Omental fat pad (tissue), 3 donors: ENCODE measurements at regions not wholly inside any gene's neighbourhood (a gene's known extent, or its start where the extent isn't known, plus 50 kb on each side); places are given as distances from the start of the nearest gene placed in this dataset.

ENCODE experiments used
- ATAC-seq: fragments of 150-250 bp; one replicate; pipeline ENCODE4 v1.9.1; 2016; ENCODE audit warnings: mild to moderate bottlenecking, moderate library complexity; ENCODE audit not compliant: low FRiP score
- DNase-seq: peaks from one replicate; pipeline ENCODE4 v3.0.0-alpha.2; 2019; ENCODE audit warnings: low spot score
- TF ChIP-seq, protein P1 (sequence below), 3 donors: fragments of 450-650 bp; IDR thresholded peaks; one replicate each; pipeline ENCODE4 v1.5.1; 2016 to 2017; ENCODE audit warnings: antibody characterized with exemption in 3 of 3, mild to moderate bottlenecking in 3 of 3, moderate library complexity in 2 of 3

DNA sequence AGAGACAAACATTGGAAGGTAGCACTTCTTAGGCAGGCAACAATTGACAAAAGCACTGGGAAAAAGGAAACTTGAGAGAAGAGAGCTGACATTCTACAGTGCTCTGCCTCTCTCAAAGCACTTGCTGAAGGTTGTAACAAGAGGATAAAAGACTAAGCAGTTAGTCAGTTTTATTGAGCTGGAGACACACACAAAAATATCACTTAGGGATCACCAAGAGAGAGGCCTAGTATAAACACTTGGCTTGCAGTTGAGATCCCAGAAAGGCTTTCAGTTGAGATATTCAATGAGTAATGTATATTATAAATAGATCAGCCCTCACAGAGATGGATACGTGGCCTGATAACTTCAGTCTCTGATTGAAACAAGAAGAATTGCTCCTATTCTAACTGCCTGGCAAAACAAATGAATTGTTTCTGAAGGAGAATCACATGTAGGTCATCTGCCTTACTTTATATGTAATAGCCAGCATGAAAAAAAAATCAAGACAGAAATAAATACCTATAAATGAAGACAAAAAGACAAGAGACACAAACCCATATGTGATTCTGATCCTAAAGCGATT lies 747.2 kb upstream of the MAN1A1 start:
- no peak for ATAC-seq
- TF ChIP-seq, protein P1, sequence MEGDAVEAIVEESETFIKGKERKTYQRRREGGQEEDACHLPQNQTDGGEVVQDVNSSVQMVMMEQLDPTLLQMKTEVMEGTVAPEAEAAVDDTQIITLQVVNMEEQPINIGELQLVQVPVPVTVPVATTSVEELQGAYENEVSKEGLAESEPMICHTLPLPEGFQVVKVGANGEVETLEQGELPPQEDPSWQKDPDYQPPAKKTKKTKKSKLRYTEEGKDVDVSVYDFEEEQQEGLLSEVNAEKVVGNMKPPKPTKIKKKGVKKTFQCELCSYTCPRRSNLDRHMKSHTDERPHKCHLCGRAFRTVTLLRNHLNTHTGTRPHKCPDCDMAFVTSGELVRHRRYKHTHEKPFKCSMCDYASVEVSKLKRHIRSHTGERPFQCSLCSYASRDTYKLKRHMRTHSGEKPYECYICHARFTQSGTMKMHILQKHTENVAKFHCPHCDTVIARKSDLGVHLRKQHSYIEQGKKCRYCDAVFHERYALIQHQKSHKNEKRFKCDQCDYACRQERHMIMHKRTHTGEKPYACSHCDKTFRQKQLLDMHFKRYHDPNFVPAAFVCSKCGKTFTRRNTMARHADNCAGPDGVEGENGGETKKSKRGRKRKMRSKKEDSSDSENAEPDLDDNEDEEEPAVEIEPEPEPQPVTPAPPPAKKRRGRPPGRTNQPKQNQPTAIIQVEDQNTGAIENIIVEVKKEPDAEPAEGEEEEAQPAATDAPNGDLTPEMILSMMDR (IDR thresholded peaks at IDR 0.05), result no peak
- DNase-seq, result no peak

GRCh38 chr6:120083186-120083585 lies 733.6 kb upstream of the MAN1A1 start:
- ATAC-seq (no peak), DNase-seq (no peak)
- TF ChIP-seq, protein P1 (IDR thresholded peaks at IDR 0.05), result no peak

- ATAC-seq (no peak), DNase-seq (no peak)
Measured at GRCh38 chr6:120077489-120077888, 727.9 kb upstream of the MAN1A1 start.

GRCh38 chr6:120058410-120058809 lies 708.8 kb upstream of the MAN1A1 start:
- DNase-seq (no peak), ATAC-seq (no peak)
- TF ChIP-seq, protein P1 (IDR thresholded peaks at IDR 0.05), result no peak

More at GRCh38 chr6:120077489-120077888, 727.9 kb upstream of the MAN1A1 start:
- TF ChIP-seq, protein P1 (IDR thresholded peaks at IDR 0.05), result no peak

GRCh38 chr6:120056085-120056484 lies 706.5 kb upstream of the MAN1A1 start:
- TF ChIP-seq, protein P1 (IDR thresholded peaks at IDR 0.05), result no peak
- no peak for DNase-seq
- no peak for ATAC-seq

DNA sequence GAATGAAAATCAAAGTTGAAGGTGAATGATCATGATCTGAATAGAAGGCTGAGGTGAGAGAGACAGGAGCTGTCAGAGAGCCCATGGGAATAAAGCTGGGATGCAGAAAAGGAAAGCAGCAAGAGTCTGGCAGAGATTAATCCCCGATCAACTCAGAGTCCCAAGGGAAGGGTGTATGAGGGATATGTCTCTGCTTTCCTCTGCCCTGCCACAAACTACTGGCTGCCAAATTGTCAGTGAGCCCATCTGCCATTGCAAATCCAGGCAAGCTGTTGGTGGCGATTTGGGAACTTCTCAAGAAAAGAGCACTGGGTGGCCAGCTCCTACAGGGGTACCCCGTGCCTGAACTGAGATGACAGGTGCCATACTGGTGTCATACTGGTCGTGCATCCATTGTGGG lies 705.5 kb upstream of the MAN1A1 start:
- DNase-seq (no peak), ATAC-seq (no peak)

DNA sequence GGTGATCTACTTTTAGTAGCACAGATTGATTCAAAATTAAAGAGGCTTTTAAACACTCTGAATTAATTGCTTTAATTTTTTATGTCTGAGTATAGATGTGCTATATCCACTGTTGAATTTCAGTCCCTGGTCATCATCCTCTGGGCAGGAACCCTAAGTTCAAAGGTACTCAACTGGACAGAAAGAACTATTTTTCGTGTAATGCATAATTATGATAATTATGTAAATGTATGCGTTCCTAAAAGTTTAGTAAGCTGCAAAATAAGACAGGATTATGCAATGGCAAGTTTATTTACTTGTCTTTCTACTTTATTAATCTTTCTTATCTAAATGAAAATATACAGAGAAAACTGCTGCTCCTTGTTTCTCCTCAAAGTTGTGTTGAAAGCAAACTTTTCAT lies 690.1 kb upstream of the MAN1A1 start:
- no peak for DNase-seq
- TF ChIP-seq, protein P1 (IDR thresholded peaks at IDR 0.05), result no peak

More for the DNA sequence above, 705.5 kb upstream of the MAN1A1 start:
- TF ChIP-seq, protein P1 (IDR thresholded peaks at IDR 0.05), result no peak

More for the DNA sequence above, 690.1 kb upstream of the MAN1A1 start:
- ATAC-seq, result no peak
